Common myeloid progenitor, CD34-positive (primary cell): ENCODE measurements at regions not wholly inside any gene's neighbourhood (a gene's known extent, or its start where the extent isn't known, plus 50 kb on each side); places are given as distances from the start of the nearest gene placed in this dataset.

Source experiments
- CTCF ChIA-PET: fragments of 350-600 bp; sonication (Branson Sonifier 250); formaldehyde crosslinking; loops from one replicate; lab custom pipeline; 2021; ENCODE audit warnings: antibody characterized with exemption; lab: Charles Lee
- POLR2A ChIA-PET: fragments of 350-600 bp; sonication (Branson Sonifier 250); formaldehyde crosslinking; loops from one replicate; lab custom pipeline; 2021; ENCODE audit warnings: antibody characterized with exemption; lab: Charles Lee
- DNase-seq, 3 donors: peaks; one replicate each; pipeline versions ENCODE4 v3.0.0 to v3.0.0-alpha.2; 2013
- H3K27ac ChIP-seq, 2 experiments: 1 replicate in 1 of 2; 2 replicates in 1 of 2; pipeline ENCODE4 v1.7.0; 2013; ENCODE audit warnings: inconsistent platforms in 2 of 2, low read length in 2 of 2, mild to moderate bottlenecking in 2 of 2, low read depth in 1 of 2, moderate library complexity in 1 of 2; ENCODE audit not compliant: severe bottlenecking in 2 of 2, insufficient read depth in 1 of 2, poor library complexity in 1 of 2
- H3K27me3 ChIP-seq, 5 experiments: replicated peaks in 2 of 5; 1 replicate in 3 of 5; 2 replicates in 2 of 5; pipeline versions ENCODE4 v1.6.1 to v1.7.0; 2013; ENCODE audit warnings: low read length in 4 of 5, mild to moderate bottlenecking in 2 of 5, moderate library complexity in 2 of 5, inconsistent platforms in 1 of 5; ENCODE audit not compliant: insufficient read depth in 5 of 5, control insufficient read depth in 4 of 5
- H3K36me3 ChIP-seq, 4 experiments: 1 replicate in 2 of 4; 2 replicates in 2 of 4; pipeline versions ENCODE4 v1.6.1 to v1.7.0; 2013; ENCODE audit warnings: low read length in 3 of 4, control low read depth in 1 of 4, mild to moderate bottlenecking in 1 of 4; ENCODE audit not compliant: control insufficient read depth in 4 of 4, insufficient read depth in 4 of 4
- H3K4me1 ChIP-seq, 4 experiments: 1 replicate in 3 of 4; 2 replicates in 1 of 4; pipeline versions ENCODE4 v1.6.1 to v1.7.1; 2013; ENCODE audit warnings: low read length in 3 of 4, mild to moderate bottlenecking in 3 of 4, control low read depth in 1 of 4, inconsistent platforms in 1 of 4, moderate library complexity in 1 of 4; ENCODE audit not compliant: control insufficient read depth in 4 of 4, insufficient read depth in 4 of 4; ENCODE audit errors: control extremely low read depth in 1 of 4
- H3K4me3 ChIP-seq, 7 experiments: 1 replicate in 4 of 7; 2 replicates in 3 of 7; pipeline versions ENCODE4 v1.5.1 to v1.7.0; 2013; ENCODE audit warnings: mild to moderate bottlenecking in 7 of 7, low read length in 6 of 7, moderate library complexity in 6 of 7, inconsistent platforms in 2 of 7, low read depth in 2 of 7, control low read depth in 1 of 7; ENCODE audit not compliant: insufficient read depth in 4 of 7, control insufficient read depth in 1 of 7; ENCODE audit errors: extremely low read depth in 1 of 7
- H3K9me3 ChIP-seq, 5 experiments: 1 replicate in 4 of 5; 2 replicates in 1 of 5; pipeline versions ENCODE4 v1.6.1 to v1.7.1; 2013; ENCODE audit warnings: low read length in 4 of 5, mild to moderate bottlenecking in 2 of 5, inconsistent platforms in 1 of 5, low read depth in 1 of 5, moderate library complexity in 1 of 5; ENCODE audit not compliant: control insufficient read depth in 4 of 5, insufficient read depth in 2 of 5; ENCODE audit errors: control extremely low read depth in 1 of 5
- WGBS: methylation state at CpG from one replicate; pipeline ENCODE4 v1.1.5; 2013; ENCODE audit not compliant: insufficient coverage; 5-methylcytosine and 5-hydroxymethylcytosine counted together

DNA sequence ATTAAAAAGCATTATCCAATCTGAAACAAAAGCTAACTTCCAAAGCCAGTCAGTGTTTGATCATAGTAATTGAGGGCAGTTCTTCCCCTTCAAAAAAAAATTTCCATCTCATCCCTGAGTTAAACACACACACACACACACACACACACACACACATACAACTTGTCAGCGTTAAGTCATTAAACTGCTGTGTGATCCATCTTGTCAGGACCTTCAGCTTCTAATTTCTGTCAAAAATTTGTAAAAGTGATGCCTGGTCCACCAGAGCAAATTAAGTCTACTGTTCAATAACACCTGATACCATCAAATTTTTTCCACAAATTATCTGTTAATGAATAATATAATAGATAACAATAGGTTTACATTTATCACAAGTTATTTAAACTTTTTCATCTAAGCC lies 198.7 kb downstream of the GPX5 start:
- peaks cover 18 to 89% (median 48%) of the 10 kb centered on the region in 5 experiments for H3K27me3 ChIP-seq
- H3K4me3 ChIP-seq: no peak overlapping the region
- DNase-seq: no peak
- H3K9me3 ChIP-seq: peaks cover 0 to 2% (median 0%) of the 10 kb centered on the region in 5 experiments
- ChIA-PET POLR2A (no interaction called here), CTCF (no interaction called here)
- WGBS: no CpG with 5 or more reads among the region's 1 CpG
- H3K36me3 ChIP-seq: no peaks in the 10 kb centered on the region
- no peak overlapping the region for H3K27ac ChIP-seq
- peaks cover 0 to 5% (median 3%) of the 10 kb centered on the region in 4 experiments for H3K4me1 ChIP-seq

- Histone ChIP-seq H3K27me3 (peaks cover 16 to 90% (median 48%) of the 10 kb centered on the region in 5 experiments), H3K4me3 (no peak overlapping the region), H3K4me1 (peaks cover 0 to 6% (median 3%) of the 10 kb centered on the region in 4 experiments), H3K27ac (no peak overlapping the region), H3K9me3 (peaks cover 0 to 7% (median 3%) of the 10 kb centered on the region in 5 experiments), H3K36me3 (no peaks in the 10 kb centered on the region)
- ChIA-PET POLR2A (no interaction called here), CTCF (interaction anchor here (0.8 kb wide), 1 partner anchor 10 kb away, joined by 3 read pairs; no protein-coding TSS in a partner anchor)
- no peak for DNase-seq
- 63% methylated on average over 2 of the region's 2 CpGs for WGBS
Measured at GRCh38 chr6:28725274-28725809, 198.4 kb downstream of the TRIM27 start.

DNA sequence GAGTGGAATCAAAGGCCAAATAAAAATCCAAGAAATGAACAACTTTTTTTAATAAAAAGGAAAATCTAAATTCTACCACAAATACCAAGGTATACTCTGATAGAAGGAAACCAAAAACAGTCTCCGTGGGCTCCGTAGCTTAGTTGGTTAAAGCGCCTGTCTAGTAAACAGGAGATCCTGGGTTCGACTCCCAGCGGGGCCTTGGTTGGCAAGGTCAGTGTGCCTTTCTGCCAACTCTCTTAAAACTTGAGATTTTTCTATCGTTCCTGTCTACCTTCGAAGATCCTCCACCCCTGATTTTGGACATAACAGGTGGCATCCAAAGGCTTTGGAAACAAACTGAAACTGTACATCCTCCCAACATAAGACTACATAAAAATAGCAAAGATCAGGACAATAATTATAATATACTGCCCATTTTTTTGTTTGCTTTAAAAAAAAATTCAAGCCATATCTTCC lies 197.9 kb downstream of the TRIM27 start:
- peaks cover 0 to 6% (median 3%) of the 10 kb centered on the region in 4 experiments for H3K4me1 ChIP-seq
- H3K27me3 ChIP-seq: peaks cover 14 to 91% (median 48%) of the 10 kb centered on the region in 5 experiments
- no peak for DNase-seq
- CTCF ChIA-PET: interaction anchor here (0.8 kb wide), 1 partner anchor 9 kb away, joined by 3 read pairs; no protein-coding TSS in a partner anchor
- H3K36me3 ChIP-seq: no peaks in the 10 kb centered on the region
- H3K4me3 ChIP-seq: no peak overlapping the region
- WGBS: 39% methylated on average over 7 of the region's 7 CpGs
- H3K27ac ChIP-seq: no peak overlapping the region
- POLR2A ChIA-PET: no interaction called here
- H3K9me3 ChIP-seq: peaks cover 0 to 8% (median 4%) of the 10 kb centered on the region in 5 experiments

- H3K4me1 ChIP-seq: peaks cover 0 to 6% (median 3%) of the 10 kb centered on the region in 4 experiments
- peaks cover 19 to 91% (median 53%) of the 10 kb centered on the region in 5 experiments for H3K27me3 ChIP-seq
- CTCF ChIA-PET: no interaction called here
- peaks cover 0 to 12% (median 5%) of the 10 kb centered on the region in 5 experiments for H3K9me3 ChIP-seq
- no peak overlapping the region for H3K4me3 ChIP-seq
- DNase-seq: no peak
- H3K27ac ChIP-seq: peak overlapping the region in 1 of 2 experiments; percentile 80
- no peaks in the 10 kb centered on the region for H3K36me3 ChIP-seq
- POLR2A ChIA-PET: no interaction called here
- WGBS: 76% methylated on average over 3 of the region's 13 CpGs
Measured at GRCh38 chr6:28726569-28727309, 197.0 kb downstream of the TRIM27 start.

- peaks cover 0 to 6% (median 3%) of the 10 kb centered on the region in 4 experiments for H3K4me1 ChIP-seq
- DNase-seq: no peak
- H3K9me3 ChIP-seq: peaks cover 0 to 15% (median 10%) of the 10 kb centered on the region in 5 experiments
- H3K36me3 ChIP-seq: no peaks in the 10 kb centered on the region
- WGBS: 79% methylated on average over 5 of the region's 9 CpGs
- peak overlapping the region in 1 of 2 experiments; percentile 80 for H3K27ac ChIP-seq
- H3K27me3 ChIP-seq: peaks cover 26 to 93% (median 59%) of the 10 kb centered on the region in 5 experiments
- ChIA-PET CTCF (no interaction called here), POLR2A (no interaction called here)
- no peak overlapping the region for H3K4me3 ChIP-seq
Measured at GRCh38 chr6:28727559-28728211, 196.1 kb downstream of the TRIM27 start.

GRCh38 chr6:28729501-28730402 lies 194.0 kb downstream of the TRIM27 start:
- Histone ChIP-seq H3K9me3 (peaks cover 6 to 28% (median 22%) of the 10 kb centered on the region in 5 experiments), H3K36me3 (no peaks in the 10 kb centered on the region), H3K27me3 (peaks cover 35 to 96% (median 63%) of the 10 kb centered on the region in 5 experiments), H3K27ac (no peak overlapping the region), H3K4me1 (peaks cover 0 to 6% (median 3%) of the 10 kb centered on the region in 4 experiments), H3K4me3 (peak overlapping the region in 4 of 7 experiments; percentile 71 to 96 (median 90))
- WGBS: 12% methylated on average over 14 of the region's 24 CpGs
- DNase-seq: peak in 1 of 3 donors; percentile 36
- POLR2A ChIA-PET: no interaction called here
- CTCF ChIA-PET: interaction anchor here (1.1 to 2.0 kb wide), 4 partner anchors 11 to 251 kb away, joined by 3 to 5 read pairs (median 4); no protein-coding TSS in a partner anchor
